LNCaP clone FGC (cell line): ENCODE measurements at regions not wholly inside any gene's neighbourhood (a gene's known extent, or its start where the extent isn't known, plus 50 kb on each side); places are given as distances from the start of the nearest gene placed in this dataset.
"Not testable (repeated sequence)": the region's sequence is repeated elsewhere in the genome, so short reads cannot be mapped to it uniquely, and the experiment has no call there.

Experiments used
- DNase-seq: peaks from one replicate; pipeline ENCODE4 v3.0.0-alpha.2; 2011; ENCODE audit warnings: low read depth
- H3K4me3 ChIP-seq: 2 replicates; pipeline ENCODE4 v1.5.1; 2011; ENCODE audit warnings: mild to moderate bottlenecking, low read depth, low read length, control low read depth
- TF ChIP-seq, protein P1 (sequence below): IDR thresholded peaks from 2 replicates; pipeline ENCODE4 v1.5.1; 2012; ENCODE audit warnings: mild to moderate bottlenecking; ENCODE audit not compliant: control insufficient read depth, insufficient read depth; ENCODE audit errors: extremely low read depth

GRCh38 chr13:73809561-73809960 is 324.6 kb downstream of the KLF12 start:
- DNase-seq = no peak
- H3K4me3 ChIP-seq = no peak overlapping the region
- TF ChIP-seq, protein P1, sequence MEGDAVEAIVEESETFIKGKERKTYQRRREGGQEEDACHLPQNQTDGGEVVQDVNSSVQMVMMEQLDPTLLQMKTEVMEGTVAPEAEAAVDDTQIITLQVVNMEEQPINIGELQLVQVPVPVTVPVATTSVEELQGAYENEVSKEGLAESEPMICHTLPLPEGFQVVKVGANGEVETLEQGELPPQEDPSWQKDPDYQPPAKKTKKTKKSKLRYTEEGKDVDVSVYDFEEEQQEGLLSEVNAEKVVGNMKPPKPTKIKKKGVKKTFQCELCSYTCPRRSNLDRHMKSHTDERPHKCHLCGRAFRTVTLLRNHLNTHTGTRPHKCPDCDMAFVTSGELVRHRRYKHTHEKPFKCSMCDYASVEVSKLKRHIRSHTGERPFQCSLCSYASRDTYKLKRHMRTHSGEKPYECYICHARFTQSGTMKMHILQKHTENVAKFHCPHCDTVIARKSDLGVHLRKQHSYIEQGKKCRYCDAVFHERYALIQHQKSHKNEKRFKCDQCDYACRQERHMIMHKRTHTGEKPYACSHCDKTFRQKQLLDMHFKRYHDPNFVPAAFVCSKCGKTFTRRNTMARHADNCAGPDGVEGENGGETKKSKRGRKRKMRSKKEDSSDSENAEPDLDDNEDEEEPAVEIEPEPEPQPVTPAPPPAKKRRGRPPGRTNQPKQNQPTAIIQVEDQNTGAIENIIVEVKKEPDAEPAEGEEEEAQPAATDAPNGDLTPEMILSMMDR = no peak

- TF ChIP-seq, protein P1 = no peak
- no peak for DNase-seq
- H3K4me3 ChIP-seq = no peak overlapping the region
These were observed 325.9 kb downstream of the KLF12 start for GRCh38 chr13:73808318-73808717.

DNA sequence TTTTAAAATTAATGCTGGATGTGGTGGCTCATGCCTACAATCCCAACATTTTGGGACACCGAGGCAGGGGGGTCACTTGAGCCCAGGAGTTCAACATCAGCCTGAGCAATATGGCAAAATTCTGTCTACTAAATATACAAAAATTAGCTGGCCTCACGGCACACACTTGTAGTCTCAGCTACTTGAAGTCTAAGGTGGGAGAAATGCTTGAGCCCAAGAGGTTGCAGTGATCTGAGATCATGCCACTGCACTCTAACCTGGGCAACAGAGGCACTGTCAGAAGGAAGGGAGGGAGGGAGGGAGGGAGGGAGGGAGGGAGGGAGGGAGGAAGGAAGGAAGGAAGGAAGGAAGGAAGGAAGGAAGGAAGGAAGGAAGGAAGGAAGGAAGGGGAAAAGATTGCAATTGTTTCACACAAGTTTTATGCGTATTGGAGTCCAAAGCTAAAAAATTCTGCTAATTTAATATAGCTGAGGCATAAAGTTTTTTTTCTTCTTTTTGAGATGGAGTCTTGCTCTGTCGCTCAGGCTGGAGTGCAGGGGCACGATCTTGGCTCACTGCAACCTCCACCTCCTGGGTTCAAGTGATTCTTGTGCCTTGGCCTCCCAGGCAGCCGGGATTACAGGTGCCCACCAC is 328.8 kb downstream of the KLF12 start:
- DNase-seq, H3K4me3 ChIP-seq: not testable (repeated sequence)

- DNase-seq = no peak
- H3K4me3 ChIP-seq = no peak overlapping the region
- TF ChIP-seq, protein P1 = no peak
These were observed 330.2 kb downstream of the KLF12 start for GRCh38 chr13:73803997-73804396.

DNA sequence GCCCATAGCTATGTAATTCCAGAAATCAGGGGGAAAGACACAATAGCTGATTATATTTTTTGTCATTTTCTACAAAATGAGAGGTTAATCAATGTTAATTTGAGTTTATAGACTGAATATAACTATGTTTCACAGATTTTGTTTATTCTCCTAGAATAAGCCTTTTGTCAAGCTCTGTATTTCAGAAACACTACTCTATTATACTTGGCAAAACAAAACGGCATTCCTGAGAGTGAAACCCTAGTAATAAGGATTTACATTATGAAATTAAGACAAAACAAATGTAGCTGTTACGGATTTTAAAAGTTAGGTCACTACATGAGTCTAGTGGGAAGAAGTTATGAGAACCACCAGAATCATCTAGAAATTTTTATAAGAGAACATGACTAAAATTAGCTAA is 334.2 kb downstream of the KLF12 start:
- TF ChIP-seq, protein P1 = no peak
- no peak overlapping the region for H3K4me3 ChIP-seq
- DNase-seq = no peak

GRCh38 chr13:73794755-73795154 is 339.4 kb downstream of the KLF12 start:
- TF ChIP-seq, protein P1 = no peak
- no peak for DNase-seq
- H3K4me3 ChIP-seq = no peak overlapping the region

- DNase-seq = no peak
- TF ChIP-seq, protein P1 = no peak
- H3K4me3 ChIP-seq = no peak overlapping the region
These were observed 340.8 kb downstream of the KLF12 start for GRCh38 chr13:73793361-73793760.
